T-helper 17 cell (primary cell): ENCODE measurements at regions not wholly inside any gene's neighbourhood (a gene's known extent, or its start where the extent isn't known, plus 50 kb on each side); places are given as distances from the start of the nearest gene placed in this dataset.

Experiments used
- ATAC-seq: fragments of 150-1000 bp; cut with Tn5 transposase; 2 replicates; pipeline ENCODE4 v1.10.0; 2021; ENCODE audit warnings: mild to moderate bottlenecking, moderate library complexity
- DNase-seq, 3 donors: peaks; one replicate each; pipeline versions ENCODE4 v3.0.0 to v3.0.0-alpha.2; 2020 to 2021
- H3K9me3 ChIP-seq: one replicate; pipeline ENCODE4 v1.7.0; 2013; ENCODE audit warnings: low read length, mild to moderate bottlenecking; ENCODE audit not compliant: control insufficient read depth, poor library complexity, severe bottlenecking
- H3K27ac Mint-ChIP-seq: one replicate; pipeline ENCODE4 v1.8.0; 2022; ENCODE audit warnings: mild to moderate bottlenecking, moderate library complexity, mixed read lengths
- H3K27me3 Mint-ChIP-seq: one replicate; pipeline ENCODE4 v1.8.0; 2022; ENCODE audit warnings: mixed read lengths
- H3K36me3 Mint-ChIP-seq: one replicate; pipeline ENCODE4 v1.8.0; 2022; ENCODE audit warnings: low read depth, mixed read lengths
- H3K4me1 Mint-ChIP-seq: one replicate; pipeline ENCODE4 v1.8.0; 2022; ENCODE audit warnings: mild to moderate bottlenecking, mixed read lengths
- H3K4me3 Mint-ChIP-seq: one replicate; pipeline ENCODE4 v1.8.0; 2022; ENCODE audit warnings: mild to moderate bottlenecking, moderate library complexity, mixed read lengths

GRCh38 chr18:1244397-1245122, 339.9 kb downstream of the ADCYAP1 start:
- no peak overlapping the region for H3K4me3 Mint-ChIP-seq
- no peak for DNase-seq

GRCh38 chr18:1246827-1247226, 342.2 kb downstream of the ADCYAP1 start:
- no peak for DNase-seq
- H3K27me3 Mint-ChIP-seq: no peaks in the 10 kb centered on the region
- no peaks in the 10 kb centered on the region for H3K36me3 Mint-ChIP-seq
- no peak overlapping the region for H3K4me3 Mint-ChIP-seq
- ATAC-seq: no peak
- H3K27ac Mint-ChIP-seq: no peak overlapping the region
- peaks cover 3% of the 10 kb centered on the region for H3K9me3 ChIP-seq
- no peaks in the 10 kb centered on the region for H3K4me1 Mint-ChIP-seq

More at GRCh38 chr18:1244397-1245122, 339.9 kb downstream of the ADCYAP1 start:
- Mint-ChIP-seq H3K36me3 (no peaks in the 10 kb centered on the region), H3K4me1 (no peaks in the 10 kb centered on the region), H3K27me3 (no peaks in the 10 kb centered on the region), H3K27ac (no peak overlapping the region)
- peaks cover 3% of the 10 kb centered on the region for H3K9me3 ChIP-seq
- ATAC-seq: no peak

GRCh38 chr18:1252534-1252933, 347.9 kb downstream of the ADCYAP1 start:
- Mint-ChIP-seq H3K27me3 (no peaks in the 10 kb centered on the region), H3K4me3 (no peak overlapping the region), H3K27ac (no peak overlapping the region), H3K4me1 (no peaks in the 10 kb centered on the region), H3K36me3 (no peaks in the 10 kb centered on the region)
- DNase-seq (no peak), ATAC-seq (no peak)
- no peaks in the 10 kb centered on the region for H3K9me3 ChIP-seq

GRCh38 chr18:1252936-1253335, 348.3 kb downstream of the ADCYAP1 start:
- ATAC-seq: no peak
- no peaks in the 10 kb centered on the region for H3K4me1 Mint-ChIP-seq

GRCh38 chr18:1253827-1254226, 349.2 kb downstream of the ADCYAP1 start:
- no peak overlapping the region for H3K4me3 Mint-ChIP-seq
- DNase-seq (no peak), ATAC-seq (no peak)
- no peaks in the 10 kb centered on the region for H3K27me3 Mint-ChIP-seq
- no peaks in the 10 kb centered on the region for H3K9me3 ChIP-seq
- no peak overlapping the region for H3K27ac Mint-ChIP-seq
- no peaks in the 10 kb centered on the region for H3K4me1 Mint-ChIP-seq
- H3K36me3 Mint-ChIP-seq: no peaks in the 10 kb centered on the region

More at GRCh38 chr18:1252936-1253335, 348.3 kb downstream of the ADCYAP1 start:
- DNase-seq: no peak
- Mint-ChIP-seq H3K36me3 (no peaks in the 10 kb centered on the region), H3K27ac (no peak overlapping the region), H3K4me3 (no peak overlapping the region), H3K27me3 (no peaks in the 10 kb centered on the region)
- no peaks in the 10 kb centered on the region for H3K9me3 ChIP-seq

GRCh38 chr18:1261054-1261453, 356.4 kb downstream of the ADCYAP1 start:
- no peaks in the 10 kb centered on the region for H3K9me3 ChIP-seq
- ATAC-seq (no peak), DNase-seq (no peak)
- no peaks in the 10 kb centered on the region for H3K27me3 Mint-ChIP-seq
- no peaks in the 10 kb centered on the region for H3K36me3 Mint-ChIP-seq
- H3K4me1 Mint-ChIP-seq: no peaks in the 10 kb centered on the region
- H3K4me3 Mint-ChIP-seq: no peak overlapping the region
- no peak overlapping the region for H3K27ac Mint-ChIP-seq

GRCh38 chr18:1267021-1267420, 362.4 kb downstream of the ADCYAP1 start:
- Mint-ChIP-seq H3K27me3 (no peaks in the 10 kb centered on the region), H3K27ac (no peak overlapping the region), H3K4me1 (no peaks in the 10 kb centered on the region), H3K4me3 (no peak overlapping the region), H3K36me3 (no peaks in the 10 kb centered on the region)
- DNase-seq (no peak), ATAC-seq (no peak)
- no peaks in the 10 kb centered on the region for H3K9me3 ChIP-seq

GRCh38 chr18:1270081-1270480, 365.4 kb downstream of the ADCYAP1 start:
- H3K9me3 ChIP-seq: no peaks in the 10 kb centered on the region
- no peak for ATAC-seq
- no peaks in the 10 kb centered on the region for H3K4me1 Mint-ChIP-seq

GRCh38 chr18:1273469-1273868, 368.8 kb downstream of the ADCYAP1 start:
- ATAC-seq (no peak), DNase-seq (no peak)
- Mint-ChIP-seq H3K36me3 (no peaks in the 10 kb centered on the region), H3K4me3 (no peak overlapping the region), H3K4me1 (no peaks in the 10 kb centered on the region), H3K27me3 (no peaks in the 10 kb centered on the region), H3K27ac (no peak overlapping the region)
- H3K9me3 ChIP-seq: no peaks in the 10 kb centered on the region

More at GRCh38 chr18:1270081-1270480, 365.4 kb downstream of the ADCYAP1 start:
- Mint-ChIP-seq H3K27ac (no peak overlapping the region), H3K36me3 (no peaks in the 10 kb centered on the region), H3K27me3 (no peaks in the 10 kb centered on the region), H3K4me3 (no peak overlapping the region)
- DNase-seq: no peak

GRCh38 chr18:1292167-1292566, 387.5 kb downstream of the ADCYAP1 start:
- no peaks in the 10 kb centered on the region for H3K9me3 ChIP-seq
- Mint-ChIP-seq H3K27ac (no peak overlapping the region), H3K36me3 (no peaks in the 10 kb centered on the region), H3K27me3 (no peaks in the 10 kb centered on the region), H3K4me1 (no peaks in the 10 kb centered on the region), H3K4me3 (no peak overlapping the region)
- DNase-seq: no peak
- ATAC-seq: no peak

GRCh38 chr18:1294229-1294628, 389.6 kb downstream of the ADCYAP1 start:
- Mint-ChIP-seq H3K4me1 (no peaks in the 10 kb centered on the region), H3K27ac (no peak overlapping the region), H3K36me3 (no peaks in the 10 kb centered on the region), H3K4me3 (no peak overlapping the region), H3K27me3 (no peaks in the 10 kb centered on the region)
- ATAC-seq: no peak
- no peaks in the 10 kb centered on the region for H3K9me3 ChIP-seq
- no peak for DNase-seq

GRCh38 chr18:1296237-1296636, 391.6 kb downstream of the ADCYAP1 start:
- no peaks in the 10 kb centered on the region for H3K9me3 ChIP-seq
- DNase-seq: no peak
- ATAC-seq: no peak
- Mint-ChIP-seq H3K27ac (no peak overlapping the region), H3K4me3 (no peak overlapping the region), H3K27me3 (no peaks in the 10 kb centered on the region), H3K36me3 (no peaks in the 10 kb centered on the region), H3K4me1 (no peaks in the 10 kb centered on the region)

GRCh38 chr18:1302861-1303260, 398.2 kb downstream of the ADCYAP1 start:
- no peaks in the 10 kb centered on the region for H3K36me3 Mint-ChIP-seq
- H3K27me3 Mint-ChIP-seq: no peaks in the 10 kb centered on the region
- DNase-seq (no peak), ATAC-seq (no peak)
- H3K9me3 ChIP-seq: no peaks in the 10 kb centered on the region
- no peaks in the 10 kb centered on the region for H3K4me1 Mint-ChIP-seq
- H3K4me3 Mint-ChIP-seq: no peak overlapping the region
- H3K27ac Mint-ChIP-seq: no peak overlapping the region

GRCh38 chr18:1304392-1304992, 399.8 kb downstream of the ADCYAP1 start:
- no peak overlapping the region for H3K4me3 Mint-ChIP-seq
- no peaks in the 10 kb centered on the region for H3K27me3 Mint-ChIP-seq
- ATAC-seq (no peak), DNase-seq (no peak)
- H3K27ac Mint-ChIP-seq: no peak overlapping the region
- no peaks in the 10 kb centered on the region for H3K9me3 ChIP-seq
- no peaks in the 10 kb centered on the region for H3K36me3 Mint-ChIP-seq
- H3K4me1 Mint-ChIP-seq: no peaks in the 10 kb centered on the region
